ENCODE measurements at regions not wholly inside any gene's neighbourhood (a gene's known extent, or its start where the extent isn't known, plus 50 kb on each side); places are given as distances from the start of the nearest gene placed in this dataset.
"Not testable (repeated sequence)": the region's sequence is repeated elsewhere in the genome, so short reads cannot be mapped to it uniquely, and the experiment has no call there.

- H3K4me3 ChIP-seq (ENCODE audit: low read length) = no peak overlapping the region
- no peak for TF ChIP-seq CTCF (IDR thresholded peaks at IDR 0.05; ENCODE audit: insufficient read depth, low read depth, low read length, missing control alignments)
- DNase-seq (ENCODE audit: low read depth) = peak; percentile 69
Observed at GRCh38 chr5:164230341-164230740, 724.9 kb downstream of the MAT2B start.

- DNase-seq (ENCODE audit: low read depth) = no peak
- H3K4me3 ChIP-seq (ENCODE audit: low read length) = no peak overlapping the region
- TF ChIP-seq CTCF (IDR thresholded peaks at IDR 0.05; ENCODE audit: insufficient read depth, low read depth, low read length, missing control alignments) = no peak
Observed at GRCh38 chr5:164233791-164234190, 728.4 kb downstream of the MAT2B start.

GRCh38 chr5:164234321-164234720 is 728.9 kb downstream of the MAT2B start:
- TF ChIP-seq CTCF (IDR thresholded peaks at IDR 0.05; ENCODE audit: insufficient read depth, low read depth, low read length, missing control alignments) = no peak
- H3K4me3 ChIP-seq (ENCODE audit: low read length) = no peak overlapping the region

GRCh38 chr5:164235300-164235891 is 730.0 kb downstream of the MAT2B start:
- peak; percentile 43 for DNase-seq (ENCODE audit: low read depth)
- no peak overlapping the region for H3K4me3 ChIP-seq (ENCODE audit: low read length)
- no peak for TF ChIP-seq CTCF (IDR thresholded peaks at IDR 0.05; ENCODE audit: insufficient read depth, low read depth, low read length, missing control alignments)

More at GRCh38 chr5:164234321-164234720, 728.9 kb downstream of the MAT2B start:
- DNase-seq (ENCODE audit: low read depth) = no peak

- no peak for DNase-seq (ENCODE audit: low read depth)
- H3K4me3 ChIP-seq (ENCODE audit: low read length) = no peak overlapping the region
- TF ChIP-seq CTCF (IDR thresholded peaks at IDR 0.05; ENCODE audit: insufficient read depth, low read depth, low read length, missing control alignments) = no peak
Observed at GRCh38 chr5:164237486-164237885, 732.1 kb downstream of the MAT2B start.

GRCh38 chr5:164251781-164252180 is 746.4 kb downstream of the MAT2B start:
- not testable (repeated sequence) for DNase-seq (ENCODE audit: low read depth); H3K4me3 ChIP-seq (ENCODE audit: low read length)

- no peak overlapping the region for H3K4me3 ChIP-seq (ENCODE audit: low read length)
- DNase-seq (ENCODE audit: low read depth) = no peak
- TF ChIP-seq CTCF (IDR thresholded peaks at IDR 0.05; ENCODE audit: insufficient read depth, low read depth, low read length, missing control alignments) = no peak
Observed at GRCh38 chr5:164253764-164254163, 748.3 kb downstream of the MAT2B start.
